ENCODE measurements at regions not wholly inside any gene's neighbourhood (a gene's known extent, or its start where the extent isn't known, plus 50 kb on each side); places are given as distances from the start of the nearest gene placed in this dataset.

DNA sequence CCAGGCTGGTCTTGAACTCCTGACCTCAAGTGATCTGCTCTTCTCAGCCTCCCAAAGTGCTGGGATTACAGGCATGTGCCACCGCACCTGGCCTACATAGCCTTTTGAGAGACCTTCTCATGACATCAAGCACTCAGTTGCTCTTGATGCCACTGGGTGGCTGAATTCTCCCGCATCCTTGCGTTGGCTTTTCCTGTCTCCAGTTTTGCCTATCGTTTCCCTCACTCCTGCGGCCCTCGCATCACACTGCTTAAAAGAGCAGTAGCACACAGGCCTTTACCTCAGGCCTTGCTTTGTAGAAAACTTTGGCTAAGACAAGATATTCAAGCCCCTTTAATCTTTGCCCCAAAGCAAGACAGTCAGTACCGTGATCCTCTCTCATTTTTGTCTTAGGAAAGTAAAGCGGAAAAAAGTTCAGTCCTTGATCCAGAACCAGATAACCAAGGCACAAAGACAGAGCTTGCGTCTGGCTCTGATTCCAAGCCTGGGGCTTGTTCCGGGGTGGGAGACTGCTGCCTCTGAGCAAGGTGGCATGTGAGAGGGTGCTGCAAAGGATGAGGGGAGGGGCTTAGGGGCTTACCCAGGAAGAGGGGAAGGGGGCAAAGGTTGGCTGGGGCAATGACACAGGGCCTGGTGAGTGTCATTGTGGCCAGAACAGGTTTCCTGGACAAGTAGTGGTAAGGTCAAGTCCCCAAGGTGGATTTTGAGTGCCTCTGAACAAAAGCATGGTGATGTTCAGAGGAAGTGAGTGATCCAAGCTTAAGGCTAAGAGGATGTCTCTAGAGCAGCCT is 175.0 kb upstream of the TLE3 start:
- H3K27ac ChIP-seq (ENCODE audit: insufficient read length, low read depth, low read length) = no peak overlapping the region

More for the DNA sequence above, 175.0 kb upstream of the TLE3 start:
- Histone ChIP-seq H4K91ac (ENCODE audit: insufficient read length, low read depth, low read length) (no peak overlapping the region), H3K79me1 (ENCODE audit: insufficient read depth, low read depth, low read length, poor library complexity, severe bottlenecking) (no peaks in the 10 kb centered on the region), H3K9ac (ENCODE audit: extremely low read depth, insufficient read length, low read length) (no peak overlapping the region), H4K8ac (replicated peaks; ENCODE audit: insufficient read length, low read depth, low read length) (no peak overlapping the region), H3K18ac (ENCODE audit: insufficient read length, low read depth, low read length) (no peak overlapping the region), H3K14ac (ENCODE audit: insufficient read depth, low read length) (no peak overlapping the region), H3K4me2 (ENCODE audit: insufficient read depth, insufficient read length, low read length) (no peak overlapping the region), H3K9me3 (ENCODE audit: control insufficient read depth, low read depth, low read length) (no peaks in the 10 kb centered on the region), H3K23me2 (ENCODE audit: insufficient read length, low read depth, low read length, poor library complexity, severe bottlenecking) (no peaks in the 10 kb centered on the region), H3K56ac (ENCODE audit: insufficient read length, low read depth, low read length) (no peak overlapping the region), H3K23ac (ENCODE audit: insufficient read length, low read depth, low read length) (no peak overlapping the region), H3K4ac (ENCODE audit: low read depth, low read length) (no peak overlapping the region), H3K27me3 (ENCODE audit: insufficient read depth, low read length) (no peaks in the 10 kb centered on the region), H3K79me2 (ENCODE audit: insufficient read depth, low read length) (no peaks in the 10 kb centered on the region), H4K20me1 (ENCODE audit: control insufficient read depth, insufficient read depth, insufficient read length) (no peaks in the 10 kb centered on the region), H2BK120ac (ENCODE audit: low read depth, low read length, poor library complexity, severe bottlenecking) (no peak overlapping the region), H2AK5ac (ENCODE audit: insufficient read length, low read length) (no peak overlapping the region), H3T11ph (ENCODE audit: low read length) (no peak overlapping the region), H2BK15ac (ENCODE audit: low read depth, low read length) (no peak overlapping the region), H2AFZ (ENCODE audit: low read length) (no peak overlapping the region), H2BK20ac (ENCODE audit: low read depth, low read length, poor library complexity, severe bottlenecking) (no peak overlapping the region), H3K4me1 (ENCODE audit: insufficient read depth, low read length) (no peaks in the 10 kb centered on the region), H2BK5ac (ENCODE audit: insufficient read length, low read length) (no peak overlapping the region), H2BK12ac (ENCODE audit: insufficient read length, low read depth, low read length) (no peak overlapping the region), H4K5ac (ENCODE audit: insufficient read length, low read depth, low read length) (no peak overlapping the region)
- Mint-ChIP-seq H3K4me3 (no peak overlapping the region; a peak in 1 of 5 replicates), H3K9me3 (no peaks in the 10 kb centered on the region), H3K36me3 (ENCODE audit: insufficient read depth in 1 of 3, low read depth in 3 of 3) (no peaks in the 10 kb centered on the region), H3K4me1 (peaks cover 29 to 31% of the 10 kb centered on the region in 2 experiments), H3K27me3 (ENCODE audit: low read depth) (peaks cover 35% of the 10 kb centered on the region), H3K27ac (peak overlapping the region in 1 of 3 experiments; percentile 49; a peak in 1 of 7 replicates)
- no peak for DNase-seq
- TF ChIP-seq, protein P1, sequence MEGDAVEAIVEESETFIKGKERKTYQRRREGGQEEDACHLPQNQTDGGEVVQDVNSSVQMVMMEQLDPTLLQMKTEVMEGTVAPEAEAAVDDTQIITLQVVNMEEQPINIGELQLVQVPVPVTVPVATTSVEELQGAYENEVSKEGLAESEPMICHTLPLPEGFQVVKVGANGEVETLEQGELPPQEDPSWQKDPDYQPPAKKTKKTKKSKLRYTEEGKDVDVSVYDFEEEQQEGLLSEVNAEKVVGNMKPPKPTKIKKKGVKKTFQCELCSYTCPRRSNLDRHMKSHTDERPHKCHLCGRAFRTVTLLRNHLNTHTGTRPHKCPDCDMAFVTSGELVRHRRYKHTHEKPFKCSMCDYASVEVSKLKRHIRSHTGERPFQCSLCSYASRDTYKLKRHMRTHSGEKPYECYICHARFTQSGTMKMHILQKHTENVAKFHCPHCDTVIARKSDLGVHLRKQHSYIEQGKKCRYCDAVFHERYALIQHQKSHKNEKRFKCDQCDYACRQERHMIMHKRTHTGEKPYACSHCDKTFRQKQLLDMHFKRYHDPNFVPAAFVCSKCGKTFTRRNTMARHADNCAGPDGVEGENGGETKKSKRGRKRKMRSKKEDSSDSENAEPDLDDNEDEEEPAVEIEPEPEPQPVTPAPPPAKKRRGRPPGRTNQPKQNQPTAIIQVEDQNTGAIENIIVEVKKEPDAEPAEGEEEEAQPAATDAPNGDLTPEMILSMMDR (conservative IDR thresholded peaks at IDR 0.05) = no peak
- WGBS (ENCODE audit: extremely low coverage, insufficient read length, low lambda C conversion rate) = no CpG with 5 or more reads among the region's 10 CpGs
